GM18508 (cell line): ENCODE measurements at regions not wholly inside any gene's neighbourhood (a gene's known extent, or its start where the extent isn't known, plus 50 kb on each side); places are given as distances from the start of the nearest gene placed in this dataset.

Experiments used
- ATAC-seq: cut with Tn5 transposase; IDR thresholded peaks from one replicate; pipeline ENCODE4 v1.9.1; 2021; ENCODE audit warnings: moderate number of reproducible peaks; ENCODE audit not compliant: insufficient read depth, unreplicated experiment

DNA sequence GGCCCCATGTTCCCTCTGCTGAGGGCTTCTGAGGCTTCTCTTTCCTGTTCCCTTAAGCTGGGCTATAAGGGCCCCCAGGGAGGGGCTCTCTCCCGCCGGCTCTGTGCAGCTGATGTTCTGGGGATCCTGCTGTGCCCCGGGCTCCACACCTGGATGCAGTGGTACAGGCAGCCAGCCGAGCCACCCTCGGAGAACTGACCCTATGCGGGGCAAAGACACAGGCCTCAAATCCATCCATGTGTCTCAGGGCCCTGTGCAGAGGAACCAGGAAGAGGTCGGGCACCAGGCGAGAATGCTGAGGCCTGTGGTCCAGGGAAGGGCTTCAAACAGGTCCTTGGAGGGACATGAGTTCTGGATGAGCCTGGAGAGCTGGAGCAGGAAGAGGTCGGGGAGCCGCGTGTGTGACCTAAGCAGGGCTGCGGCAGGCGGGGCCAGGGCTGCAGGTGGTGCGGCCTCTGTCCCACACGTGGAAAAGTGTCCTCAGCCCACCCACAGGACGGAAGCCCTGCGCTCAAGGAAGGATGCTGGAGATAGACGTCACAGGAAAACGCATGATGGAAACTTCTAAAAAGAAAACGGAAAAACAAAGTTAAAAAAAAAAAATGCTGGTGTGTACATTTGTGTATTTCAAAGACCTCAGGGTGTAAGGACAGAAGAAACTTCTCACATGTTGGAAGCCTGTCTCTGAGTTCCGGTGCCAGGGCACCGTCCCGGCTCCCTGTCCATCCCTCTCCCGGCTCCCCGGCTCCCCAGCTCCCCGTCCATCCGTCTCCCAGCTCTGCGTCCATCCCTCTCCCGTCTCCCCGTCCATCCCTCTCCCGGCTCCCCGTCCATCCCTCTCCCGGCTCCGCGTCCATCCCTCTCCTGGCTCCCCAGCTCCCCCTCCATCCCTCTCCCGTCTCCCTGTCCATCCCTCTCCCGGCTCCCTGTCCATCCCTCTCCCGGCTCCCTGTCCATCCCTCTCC, 1149.2 kb downstream of the BRD1 start:
- ATAC-seq, result no peak

DNA sequence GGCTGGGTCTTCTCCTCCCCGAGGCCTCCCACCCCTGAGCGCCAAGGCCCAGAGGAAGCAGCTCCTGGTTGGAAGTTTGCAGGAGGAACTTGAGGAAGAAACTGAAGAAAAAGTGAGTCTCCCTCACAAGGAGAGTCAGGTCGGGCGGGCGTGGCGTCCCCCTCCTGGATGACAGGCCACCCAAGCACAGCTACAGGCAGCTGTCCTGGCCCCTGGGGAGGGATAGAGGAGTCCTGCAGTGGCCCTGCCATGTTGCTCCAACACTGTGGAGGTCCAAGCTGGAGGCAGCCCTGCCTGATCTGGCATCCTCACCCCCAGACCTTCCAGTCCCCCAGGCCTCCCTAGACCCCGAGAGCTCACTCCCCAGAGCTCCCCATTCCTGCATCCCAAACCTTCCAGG, 1150.1 kb downstream of the BRD1 start:
- no peak for ATAC-seq

DNA sequence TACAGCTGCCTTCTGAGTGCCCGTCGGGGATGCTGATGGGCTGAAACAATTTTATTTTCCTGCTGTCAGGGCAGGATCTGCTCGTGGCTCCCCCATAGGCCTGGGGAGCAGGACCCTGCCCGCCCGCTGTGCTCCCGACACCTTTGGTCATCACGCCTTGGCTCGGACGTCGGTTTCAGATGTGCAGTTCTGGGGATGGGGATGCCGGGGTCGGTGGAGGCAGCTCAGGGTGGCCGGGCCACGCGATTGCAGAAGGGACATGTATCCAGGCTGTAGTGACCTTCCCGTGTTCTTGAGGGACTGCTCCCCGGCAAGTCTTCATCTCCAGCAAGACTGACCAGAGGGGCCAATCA, 1150.5 kb downstream of the BRD1 start:
- ATAC-seq, result no peak

DNA sequence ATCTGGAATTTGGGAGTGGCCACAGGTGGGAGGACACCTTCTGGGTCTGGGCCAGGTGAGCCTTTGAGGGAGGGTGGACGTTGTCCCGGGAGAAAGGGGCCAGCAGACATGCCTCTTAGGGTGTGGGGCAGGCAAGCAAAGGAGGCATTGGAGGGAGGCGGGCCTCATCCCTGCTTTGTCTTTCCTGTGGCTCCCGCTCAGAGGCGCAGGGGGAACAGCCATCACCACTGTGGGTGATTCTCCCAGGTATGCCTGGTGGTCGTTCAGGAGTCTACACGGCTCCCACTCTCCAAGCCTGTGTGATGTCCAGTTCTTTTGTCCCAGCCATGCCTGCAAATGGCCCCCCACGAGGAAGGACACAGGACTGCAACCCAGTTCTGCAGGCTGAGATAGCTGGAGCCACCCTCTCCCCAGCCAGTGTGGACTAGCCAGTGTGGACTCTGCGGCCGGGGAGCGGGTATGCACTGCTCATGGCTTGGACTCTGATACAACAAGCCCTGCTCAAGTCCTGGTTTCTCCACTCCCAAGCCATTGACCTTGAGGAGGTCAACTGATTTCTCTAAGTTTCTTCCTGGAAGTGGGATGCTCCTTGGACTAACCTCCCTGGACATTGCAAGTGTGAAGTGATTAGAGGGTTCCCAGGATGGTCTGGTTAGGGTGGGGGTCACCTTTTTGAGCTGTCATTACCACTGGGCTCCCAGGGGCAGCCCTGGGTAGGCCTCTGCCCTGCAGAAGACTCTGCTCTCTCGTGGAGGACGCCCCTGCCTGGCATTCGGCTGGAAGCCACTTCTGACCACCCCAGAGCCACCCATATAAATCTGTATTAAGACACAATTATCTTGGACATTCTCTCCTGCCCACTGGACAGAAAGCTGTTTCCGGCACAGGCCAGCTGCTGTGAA, 1151.2 kb downstream of the BRD1 start:
- no peak for ATAC-seq

DNA sequence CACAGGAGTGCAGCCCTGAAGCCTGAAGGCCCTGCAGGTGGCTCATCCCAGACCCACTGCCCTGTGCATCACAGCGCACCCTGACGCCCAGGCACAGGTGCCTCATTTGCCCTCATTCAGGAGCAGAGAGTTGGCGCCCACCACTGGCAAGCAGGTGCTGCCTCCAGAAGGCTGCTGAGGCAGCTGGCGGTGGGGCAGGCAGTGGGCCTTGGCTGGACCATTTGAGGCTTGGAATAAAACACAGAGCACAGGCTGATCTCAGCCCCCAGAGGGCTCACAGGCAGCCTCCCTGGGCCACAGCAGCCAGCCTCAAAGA, 1151.9 kb downstream of the BRD1 start:
- ATAC-seq, result no peak

DNA sequence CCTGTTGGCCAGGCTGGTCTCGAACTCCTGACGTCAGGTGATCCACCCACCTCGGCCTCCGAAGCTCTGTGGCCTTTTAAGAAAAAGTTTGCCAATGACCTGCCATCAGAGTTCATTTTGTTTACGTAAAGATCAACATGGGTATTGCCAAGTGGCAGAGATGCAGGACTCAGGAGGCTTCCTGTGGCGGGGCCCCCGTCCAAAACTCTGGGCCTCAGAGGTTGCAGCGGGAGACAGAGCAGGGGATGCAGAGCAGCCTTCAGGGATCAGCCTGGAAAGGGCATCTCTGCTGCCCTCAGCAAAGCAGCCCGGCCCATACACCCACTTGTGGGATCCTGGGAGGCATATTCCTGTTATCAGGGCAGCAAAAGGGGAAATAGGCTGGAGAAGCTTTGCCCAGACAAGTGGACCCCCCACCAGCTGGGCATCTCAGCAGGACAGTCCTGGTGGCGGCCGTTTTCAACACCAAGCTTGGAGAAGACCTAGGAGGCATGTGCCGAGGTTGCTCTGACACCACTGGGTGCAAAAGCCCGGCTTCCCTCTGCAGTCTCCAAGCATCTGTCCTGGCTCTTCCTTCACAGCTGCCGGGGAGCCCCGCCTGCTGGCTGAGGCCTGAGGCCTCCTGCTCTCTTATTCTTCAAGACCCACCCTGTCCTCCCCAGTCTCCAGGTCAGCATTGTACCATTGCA, 1152.4 kb downstream of the BRD1 start:
- ATAC-seq, result no peak

DNA sequence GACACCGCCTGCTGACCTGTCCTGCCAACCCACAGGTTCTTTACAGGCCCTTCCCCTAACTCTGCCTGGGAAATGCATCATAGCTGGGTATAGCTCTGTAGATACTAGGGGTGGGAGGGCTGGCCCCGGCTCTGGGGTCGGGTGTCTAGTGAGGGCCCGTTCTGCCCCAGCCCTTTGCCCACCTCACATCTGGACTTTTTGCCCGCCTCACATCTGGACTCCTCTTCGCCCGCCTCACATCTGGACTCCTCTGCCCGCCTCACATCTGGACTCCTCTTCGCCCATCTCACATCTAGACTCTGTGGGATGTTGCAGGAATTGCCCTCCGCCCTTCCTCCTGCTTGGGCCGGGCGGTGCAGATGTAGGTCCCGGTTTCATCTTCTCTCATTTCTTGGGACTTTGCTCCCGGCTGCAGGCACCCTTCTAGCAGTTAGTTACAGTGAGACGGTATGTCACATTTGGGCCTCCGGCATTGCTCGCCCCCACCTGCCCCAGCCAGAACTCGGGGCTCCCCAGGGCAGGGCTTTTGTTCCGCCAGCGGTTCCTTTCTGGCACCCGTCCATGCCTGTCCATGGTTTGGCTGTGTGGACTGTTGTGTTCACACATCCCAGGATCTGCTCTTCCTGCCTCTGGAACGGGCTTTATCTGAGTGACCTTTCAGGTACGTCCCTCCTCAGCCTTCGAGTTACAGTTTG, 1153.7 kb downstream of the BRD1 start:
- ATAC-seq, result no peak

DNA sequence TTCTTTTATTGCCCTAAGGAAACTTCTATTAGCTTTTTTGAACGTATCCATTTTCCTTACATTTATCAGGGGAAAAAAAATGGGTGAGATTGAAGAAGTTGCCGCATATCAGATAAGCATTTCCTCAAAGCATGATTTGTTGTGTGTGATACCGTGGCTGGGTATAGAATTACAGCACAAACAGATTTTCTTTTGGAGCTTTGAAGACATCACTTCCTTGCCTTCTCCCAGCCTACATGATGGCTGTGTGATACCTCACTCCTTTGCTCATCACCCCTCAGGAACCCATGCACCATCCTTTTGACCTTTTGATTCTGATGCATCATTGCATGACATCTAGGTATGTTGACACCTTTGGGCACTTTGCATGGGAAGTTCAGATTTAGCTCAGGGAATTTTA, 1155.3 kb downstream of the BRD1 start:
- no peak for ATAC-seq

DNA sequence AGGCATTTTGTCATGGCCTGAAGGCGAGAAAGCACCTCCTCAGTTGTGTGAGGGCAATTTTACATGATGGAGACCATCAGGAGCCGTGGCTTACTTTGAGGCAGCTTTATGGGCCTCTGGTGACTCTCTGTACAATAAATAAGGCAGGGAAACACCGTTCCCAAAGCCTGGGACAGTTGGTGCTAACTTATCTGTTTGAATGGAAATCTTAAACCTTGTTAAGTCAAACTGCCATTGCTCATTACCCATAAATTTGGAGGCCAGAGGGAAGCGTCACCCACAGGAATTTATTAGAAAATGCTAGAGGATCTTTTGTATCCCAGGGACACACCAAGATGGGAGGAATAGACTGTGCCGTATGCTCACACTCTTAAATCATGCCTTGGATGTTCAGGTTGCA, 1156.9 kb downstream of the BRD1 start:
- no peak for ATAC-seq

DNA sequence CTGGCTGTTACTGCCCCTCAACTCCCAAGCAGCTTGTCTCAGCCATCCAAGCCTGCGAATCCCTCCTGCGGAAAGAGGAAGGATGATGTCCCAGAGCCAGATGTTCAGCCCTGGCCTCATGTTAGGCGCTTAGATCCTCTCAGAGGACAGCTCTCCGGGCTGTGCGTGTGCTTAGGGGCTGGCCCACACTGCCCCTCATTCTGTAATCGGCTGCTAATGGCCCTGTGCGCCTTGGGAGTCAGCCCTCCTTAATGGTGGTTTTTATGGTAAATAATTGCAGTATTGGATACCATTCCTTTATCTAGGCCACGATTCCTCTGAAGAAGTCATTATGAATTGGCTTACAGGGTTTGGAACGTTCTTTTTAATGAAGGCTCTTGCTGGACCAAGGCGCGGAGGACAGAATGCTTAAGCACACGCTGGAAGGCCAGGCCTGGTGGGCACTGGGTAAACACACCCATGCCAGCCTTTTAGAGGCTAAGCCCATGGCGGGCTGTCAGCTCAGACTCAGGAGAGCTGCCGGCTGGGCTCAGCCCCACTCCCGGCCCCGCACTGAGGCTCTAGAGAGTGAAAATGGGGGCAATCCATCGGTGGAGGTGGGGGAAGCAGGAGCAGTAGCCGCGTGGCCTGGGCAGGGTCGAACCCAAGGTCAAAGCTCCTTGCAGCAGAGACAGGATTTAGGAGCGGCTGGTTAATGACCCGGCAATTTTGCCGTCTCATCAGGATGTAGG, 1157.5 kb downstream of the BRD1 start:
- no peak for ATAC-seq

DNA sequence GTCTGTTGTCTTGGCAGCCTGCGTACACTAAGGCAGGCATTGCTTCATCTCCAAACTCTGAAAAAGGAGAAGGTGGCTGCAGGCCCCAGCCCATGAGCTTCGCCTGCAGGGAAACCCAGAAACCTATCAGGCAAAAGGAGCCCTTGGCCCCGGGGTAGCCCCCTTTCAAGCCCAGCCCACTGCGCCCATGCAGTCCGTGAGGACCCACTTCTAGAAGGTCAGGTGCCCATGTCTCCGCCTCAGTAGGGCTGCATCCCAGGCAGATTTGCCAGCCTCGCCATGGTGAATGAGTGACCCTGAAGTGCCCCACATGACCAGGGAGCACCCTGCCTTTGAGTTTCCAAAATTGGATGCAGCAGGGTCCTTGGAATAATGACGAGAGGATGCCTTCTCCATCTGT, 1158.4 kb downstream of the BRD1 start:
- ATAC-seq, result no peak

DNA sequence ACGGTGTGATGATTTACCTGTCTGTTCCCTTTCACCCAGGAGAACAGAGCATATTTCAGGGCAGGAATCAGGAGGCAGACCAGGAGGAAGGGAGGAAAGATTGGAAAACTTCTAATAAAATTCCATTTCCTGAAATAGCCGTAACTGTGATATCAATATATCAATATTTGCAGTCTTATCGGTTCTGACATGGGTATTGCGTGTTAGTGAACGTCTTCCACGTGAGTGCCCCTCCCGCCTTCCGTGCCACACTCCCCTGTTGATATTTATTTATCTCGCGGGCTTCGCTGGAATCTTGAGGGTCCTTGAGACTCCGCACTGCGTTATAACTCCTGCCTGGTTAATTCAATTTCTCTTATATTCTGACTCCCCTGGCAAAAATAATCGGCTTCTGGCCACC, 1160.4 kb downstream of the BRD1 start:
- no peak for ATAC-seq

DNA sequence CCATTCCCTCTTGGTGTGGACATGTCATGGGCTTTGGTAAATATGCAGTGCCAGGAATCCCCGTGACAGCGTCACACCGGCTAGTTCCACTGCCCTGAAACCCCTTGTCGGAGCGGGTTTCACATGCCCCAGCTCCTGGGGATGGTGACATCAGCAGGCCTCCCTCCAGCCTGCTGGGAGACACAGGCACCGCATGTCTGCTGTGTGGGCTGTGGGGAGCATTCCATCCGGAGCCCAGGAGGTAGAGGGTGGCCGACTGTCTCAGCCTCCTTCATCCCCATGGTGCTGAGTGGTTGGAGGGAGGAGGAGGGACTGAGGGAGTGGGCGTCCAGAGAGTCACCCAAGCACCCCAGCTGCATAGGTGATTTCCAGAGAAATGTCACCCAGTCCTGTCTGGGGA, 1161.1 kb downstream of the BRD1 start:
- ATAC-seq, result no peak

DNA sequence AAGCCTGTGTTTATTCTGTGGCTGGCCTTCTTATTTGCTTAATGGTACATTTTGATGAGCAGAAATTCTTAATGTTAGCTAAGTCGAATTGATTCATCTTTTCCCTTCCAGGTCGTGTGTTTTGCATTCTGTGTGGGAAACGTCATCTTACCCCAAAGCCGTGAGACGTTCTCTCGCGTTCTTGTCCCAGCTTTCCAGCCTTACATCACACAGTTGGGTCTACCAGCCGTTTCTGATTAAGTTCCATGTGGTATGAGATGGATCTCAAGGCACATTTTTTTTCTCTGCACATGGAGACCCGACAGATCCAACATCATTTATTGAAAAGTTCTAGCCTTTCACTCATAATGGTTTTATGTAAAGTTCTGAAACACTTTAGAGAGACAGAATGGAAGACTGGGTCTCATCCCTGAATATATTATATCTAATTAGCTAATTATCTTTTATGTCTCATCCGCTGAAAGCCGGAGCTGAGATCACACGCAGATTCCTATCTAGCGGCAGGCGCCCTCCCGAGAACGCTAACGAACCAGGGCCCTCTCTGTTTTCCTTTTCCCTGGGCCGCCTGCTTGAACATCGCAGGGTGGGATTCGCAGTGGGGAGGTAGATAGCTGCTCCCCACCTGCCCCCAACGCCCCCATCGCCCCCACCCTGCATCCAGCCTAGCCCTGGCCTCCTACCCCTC, 1162.2 kb downstream of the BRD1 start:
- no peak for ATAC-seq

DNA sequence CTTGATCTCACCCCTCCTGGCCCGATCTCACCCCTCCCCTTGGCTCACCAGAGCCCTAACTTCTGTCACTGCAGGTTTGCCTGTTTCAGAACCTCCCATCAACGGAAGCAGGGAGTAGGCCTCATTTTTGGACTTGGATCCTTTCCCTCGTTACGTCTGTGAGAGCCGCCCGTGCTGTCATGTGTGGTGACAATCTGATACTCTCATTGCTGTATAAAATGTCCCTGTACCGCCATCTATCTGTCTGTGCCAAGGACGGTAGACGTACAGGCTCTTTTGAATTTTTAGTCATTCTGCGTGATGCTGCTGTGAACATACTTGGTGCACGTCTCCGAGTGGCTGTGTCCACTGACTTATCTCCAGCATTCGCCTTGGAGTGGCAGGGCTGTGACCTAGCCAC, 1163.1 kb downstream of the BRD1 start:
- ATAC-seq, result no peak

DNA sequence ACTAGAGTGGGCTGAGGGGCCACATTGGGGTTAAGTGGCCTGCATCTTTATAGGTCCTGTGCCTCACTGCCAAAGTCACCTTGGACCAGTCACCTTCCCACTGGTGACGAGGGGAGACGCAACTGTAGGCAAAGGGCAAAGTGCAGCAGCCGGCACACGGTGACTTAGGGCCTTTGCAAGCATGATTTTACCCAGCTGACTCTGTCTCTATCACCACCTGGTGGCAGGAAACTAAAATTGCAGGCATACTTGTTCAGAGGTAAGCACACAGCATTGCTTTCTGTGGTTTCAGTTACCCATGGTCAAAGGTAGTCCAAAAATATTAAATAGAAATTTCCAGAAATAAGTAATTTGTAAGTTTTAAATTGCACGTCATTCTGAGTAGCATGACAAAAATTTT, 1164.4 kb downstream of the BRD1 start:
- ATAC-seq, result no peak

DNA sequence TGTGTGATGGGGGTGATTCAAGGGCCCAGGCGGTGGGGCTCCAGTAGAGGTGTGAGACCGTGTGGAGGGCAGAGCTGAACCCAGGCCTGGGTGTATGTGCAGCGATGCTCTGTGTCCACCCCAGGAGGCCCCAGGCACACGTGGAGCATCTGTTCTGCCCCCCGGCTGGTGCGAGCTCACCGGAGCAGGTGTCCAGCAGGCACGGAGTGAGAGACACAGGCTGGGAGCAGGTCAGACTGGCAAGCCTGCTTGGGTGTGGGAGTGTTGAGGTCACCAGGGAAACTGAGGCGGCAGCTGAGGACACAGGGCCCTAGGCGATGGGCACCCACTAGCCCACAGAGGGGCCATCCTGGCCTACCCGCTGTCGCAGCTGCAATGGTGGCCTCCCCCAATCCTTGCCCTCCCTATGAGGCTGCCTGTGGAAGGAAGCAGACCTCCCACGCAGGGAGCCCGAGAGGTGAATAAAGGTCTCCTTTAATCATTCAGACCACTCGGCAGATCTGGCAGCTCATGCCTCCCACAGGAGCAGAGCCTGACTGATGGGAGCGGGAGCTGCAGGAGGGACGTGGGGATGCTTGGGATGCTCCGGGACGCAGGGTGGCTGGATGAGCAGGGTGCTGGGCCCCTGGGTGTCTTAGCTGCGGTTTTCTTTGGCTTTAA, 1165.1 kb downstream of the BRD1 start:
- ATAC-seq, result no peak

DNA sequence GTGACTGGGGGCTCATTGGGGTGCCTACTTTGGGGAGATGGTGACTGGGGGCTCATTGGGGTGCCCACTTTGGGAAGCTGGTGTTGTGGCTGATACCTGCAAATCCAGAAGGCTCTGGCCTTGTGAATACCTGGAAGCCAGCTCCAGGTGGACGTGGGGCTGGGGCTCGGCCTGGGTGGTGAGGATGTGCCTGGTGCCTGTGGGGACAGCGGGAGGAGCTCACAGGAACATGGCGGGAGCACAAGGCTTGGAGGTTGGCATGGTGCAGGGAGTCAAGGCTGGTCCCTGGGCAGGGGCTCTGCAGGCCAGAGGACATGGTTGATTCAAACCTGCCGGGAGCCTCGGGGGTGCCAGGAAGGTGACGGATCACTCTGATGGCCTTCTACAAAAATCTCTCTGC, 1165.7 kb downstream of the BRD1 start:
- ATAC-seq, result no peak
